Endothelial cell of umbilical vein (primary cell): ENCODE measurements at regions not wholly inside any gene's neighbourhood (a gene's known extent, or its start where the extent isn't known, plus 50 kb on each side); places are given as distances from the start of the nearest gene placed in this dataset.

Source experiments
- BruUV-seq: library from RNA; stranded (reverse); fragments of 400-500 nt; replicated peaks from 2 replicates; lab custom pipeline; 2021; lab: Mats Ljungman, UMichigan
- CTCF ChIA-PET: fragments of 300-600, 350-600 bp; sonication (Branson Sonifier 250); formaldehyde crosslinking; loops from one replicate; lab custom pipeline; 2021; ENCODE audit warnings: antibody characterized with exemption, inconsistent platforms; lab: Charles Lee
- POLR2A ChIA-PET: fragments of 300-600, 350-600 bp; sonication (Branson Sonifier 250); formaldehyde crosslinking; loops from one replicate; lab custom pipeline; 2021; ENCODE audit warnings: antibody characterized with exemption, inconsistent platforms; lab: Charles Lee
- DNase-seq: peaks from one replicate; pipeline ENCODE4 v3.0.0-alpha.2; 2011; ENCODE audit warnings: low read depth, low spot score
- FAIRE-seq: peaks from 2 replicates; lab custom pipeline; 2011; peaks lifted over from hg19 to GRCh38; lab: Jason Lieb, UNC
- H2AFZ ChIP-seq: 2 replicates; pipeline ENCODE4 v1.6.0; 2012; ENCODE audit warnings: low read depth, low read length, control low read depth, inconsistent platforms
- H3K27ac ChIP-seq: 2 replicates; pipeline ENCODE4 v1.5.1; 2011; ENCODE audit warnings: low read depth, mild to moderate bottlenecking, control low read depth, low read length, moderate library complexity; ENCODE audit not compliant: insufficient read depth
- H3K27me3 ChIP-seq, 2 experiments: 2 replicates each; pipeline versions ENCODE4 v1.6.0 to v1.6.1; 2011; ENCODE audit warnings: low read length in 2 of 2, mixed read lengths in 1 of 2; ENCODE audit not compliant: control insufficient read depth in 2 of 2, insufficient read depth in 2 of 2
- H3K36me3 ChIP-seq, 2 experiments: 2 replicates in 1 of 2; 3 replicates in 1 of 2; pipeline ENCODE4 v1.5.1; 2011; ENCODE audit warnings: low read length in 2 of 2, mild to moderate bottlenecking in 1 of 2, moderate library complexity in 1 of 2; ENCODE audit not compliant: control insufficient read depth in 2 of 2, insufficient read depth in 2 of 2; ENCODE audit errors: extremely low read depth in 1 of 2
- H3K4me1 ChIP-seq: 3 replicates; pipeline ENCODE4 v1.5.1; 2011; ENCODE audit warnings: mild to moderate bottlenecking, low read length; ENCODE audit not compliant: control insufficient read depth, insufficient read depth; ENCODE audit errors: extremely low read depth
- H3K4me2 ChIP-seq: 2 replicates; pipeline ENCODE4 v1.6.1; 2011; ENCODE audit warnings: low read length, control low read depth, mixed read lengths; ENCODE audit not compliant: insufficient read depth
- H3K4me3 ChIP-seq, 3 experiments: fragments of 200-600 bp in 1 of 3; sonication (generic), shearing (Covaris generic) in 1 of 3; replicated peaks in 1 of 3; 2 replicates each; pipeline ENCODE4 v1.5.1; 2011 to 2016; ENCODE audit warnings: control low read depth in 3 of 3, low read length in 3 of 3, mild to moderate bottlenecking in 2 of 3, inconsistent platforms in 1 of 3, low read depth in 1 of 3, moderate library complexity in 1 of 3; ENCODE audit not compliant: insufficient read depth in 1 of 3
- H3K79me2 ChIP-seq: 2 replicates; pipeline ENCODE4 v1.6.0; 2012; ENCODE audit warnings: low read length, inconsistent platforms; ENCODE audit not compliant: control insufficient read depth, insufficient read depth
- H3K9ac ChIP-seq: replicated peaks from 2 replicates; pipeline ENCODE3; 2011; ENCODE audit warnings: low read length, control low read depth; ENCODE audit not compliant: insufficient read depth; ENCODE audit errors: extremely low read depth
- H3K9me1 ChIP-seq: replicated peaks from 3 replicates; pipeline ENCODE4 v1.6.0; 2011; ENCODE audit warnings: mild to moderate bottlenecking, low read length; ENCODE audit not compliant: control insufficient read depth, insufficient read depth; ENCODE audit errors: extremely low read depth
- H3K9me3 ChIP-seq: replicated peaks from 2 replicates; pipeline ENCODE4 v1.5.1; 2012; ENCODE audit warnings: low read length, inconsistent platforms; ENCODE audit not compliant: control insufficient read depth, insufficient read depth
- H4K20me1 ChIP-seq: replicated peaks from 2 replicates; pipeline ENCODE3; 2011; ENCODE audit warnings: mild to moderate bottlenecking, low read length; ENCODE audit not compliant: control insufficient read depth, insufficient read depth; ENCODE audit errors: extremely low read depth
- EZH2 ChIP-seq: IDR thresholded peaks from 2 replicates; pipeline ENCODE4 v1.6.1; 2012; ENCODE audit warnings: borderline replicate concordance, low read depth, mild to moderate bottlenecking, moderate library complexity, low read length, inconsistent platforms; ENCODE audit not compliant: severe bottlenecking
- FOS ChIP-seq: IDR thresholded peaks from 2 replicates; pipeline ENCODE4 v1.6.1; 2011; ENCODE audit warnings: mild to moderate bottlenecking, low read length, moderate library complexity, borderline replicate concordance; ENCODE audit not compliant: insufficient read depth
- GATA2 ChIP-seq: IDR thresholded peaks from 2 replicates; pipeline ENCODE4 v1.7.0; 2011; ENCODE audit warnings: low read depth, mild to moderate bottlenecking, moderate library complexity, mixed read lengths, low read length; ENCODE audit not compliant: insufficient read length, insufficient read depth
- JUN ChIP-seq: IDR thresholded peaks from 2 replicates; pipeline ENCODE4 v1.6.1; 2011; ENCODE audit warnings: borderline replicate concordance, low read depth; ENCODE audit not compliant: insufficient read length, insufficient read depth
- MYC ChIP-seq: IDR thresholded peaks from one replicate; pipeline ENCODE4 v1.6.1; 2011; ENCODE audit warnings: mild to moderate bottlenecking, low read depth, low read length
- POLR2A ChIP-seq: IDR thresholded peaks from 2 replicates; pipeline ENCODE4 v1.6.1; 2012; ENCODE audit warnings: low read depth, mild to moderate bottlenecking, control low read depth, low read length
- POLR2AphosphoS5 ChIP-seq: IDR thresholded peaks from 2 replicates; pipeline ENCODE4 v1.6.1; 2012; ENCODE audit warnings: low read depth, mild to moderate bottlenecking, control low read depth, low read length, moderate library complexity; ENCODE audit not compliant: insufficient read depth
- dilution Hi-C: fragments of 300-500 bp; cut with MboI; formaldehyde crosslinking; loops from one replicate; pipeline ENCODE4 v1.15.0; 2019; ENCODE audit warnings: low sequenced_read_pairs; ENCODE audit not compliant: extremely low pct_ligation_motif_present
- intact Hi-C: fragments of 100-400 bp; cut with micrococcal nuclease; formaldehyde crosslinking; loops from one replicate; pipeline ENCODE4 v1.10.0; 2022
- TF ChIP-seq, protein P1 (sequence below): IDR thresholded peaks from 2 replicates; pipeline ENCODE4 v1.6.1; 2011; ENCODE audit not compliant: insufficient read depth, insufficient read length
- TF ChIP-seq, protein P2 (sequence below), 2 donors: IDR thresholded peaks; 1 replicate in 1 of 2; 2 replicates in 1 of 2; pipeline ENCODE4 v1.5.1; 2011; ENCODE audit warnings: low read length in 2 of 2, mild to moderate bottlenecking in 2 of 2, moderate library complexity in 2 of 2, control low read depth in 1 of 2, inconsistent platforms in 1 of 2, low read depth in 1 of 2; ENCODE audit not compliant: insufficient read depth in 1 of 2; ENCODE audit errors: extremely low read depth in 1 of 2

- H4K20me1 ChIP-seq, result no peaks in the 10 kb centered on the region
- H3K9me3 ChIP-seq, result no peaks in the 10 kb centered on the region
- no peak overlapping the region for H2AFZ ChIP-seq
- dilution Hi-C loops, result no loop called here
- no peaks in the 10 kb centered on the region for H3K79me2 ChIP-seq
- H3K36me3 ChIP-seq, result no peaks in the 10 kb centered on the region
- no peaks in the 10 kb centered on the region for H3K9me1 ChIP-seq
- H3K4me1 ChIP-seq, result no peaks in the 10 kb centered on the region
- TF ChIP-seq JUN (no peak), MYC (no peak), FOS (no peak), GATA2 (no peak), POLR2A (no peak), EZH2 (no peak), POLR2AphosphoS5 (no peak)
- TF ChIP-seq, protein P1, sequence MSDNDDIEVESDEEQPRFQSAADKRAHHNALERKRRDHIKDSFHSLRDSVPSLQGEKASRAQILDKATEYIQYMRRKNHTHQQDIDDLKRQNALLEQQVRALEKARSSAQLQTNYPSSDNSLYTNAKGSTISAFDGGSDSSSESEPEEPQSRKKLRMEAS, result no peak
- TF ChIP-seq, protein P2, sequence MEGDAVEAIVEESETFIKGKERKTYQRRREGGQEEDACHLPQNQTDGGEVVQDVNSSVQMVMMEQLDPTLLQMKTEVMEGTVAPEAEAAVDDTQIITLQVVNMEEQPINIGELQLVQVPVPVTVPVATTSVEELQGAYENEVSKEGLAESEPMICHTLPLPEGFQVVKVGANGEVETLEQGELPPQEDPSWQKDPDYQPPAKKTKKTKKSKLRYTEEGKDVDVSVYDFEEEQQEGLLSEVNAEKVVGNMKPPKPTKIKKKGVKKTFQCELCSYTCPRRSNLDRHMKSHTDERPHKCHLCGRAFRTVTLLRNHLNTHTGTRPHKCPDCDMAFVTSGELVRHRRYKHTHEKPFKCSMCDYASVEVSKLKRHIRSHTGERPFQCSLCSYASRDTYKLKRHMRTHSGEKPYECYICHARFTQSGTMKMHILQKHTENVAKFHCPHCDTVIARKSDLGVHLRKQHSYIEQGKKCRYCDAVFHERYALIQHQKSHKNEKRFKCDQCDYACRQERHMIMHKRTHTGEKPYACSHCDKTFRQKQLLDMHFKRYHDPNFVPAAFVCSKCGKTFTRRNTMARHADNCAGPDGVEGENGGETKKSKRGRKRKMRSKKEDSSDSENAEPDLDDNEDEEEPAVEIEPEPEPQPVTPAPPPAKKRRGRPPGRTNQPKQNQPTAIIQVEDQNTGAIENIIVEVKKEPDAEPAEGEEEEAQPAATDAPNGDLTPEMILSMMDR (IDR thresholded peaks at IDR 0.05; ENCODE audit: extremely low read depth in 1 of 2, insufficient read depth in 1 of 2, low read depth in 1 of 2, low read length in 2 of 2), result no peak
- no peaks in the 10 kb centered on the region for H3K27me3 ChIP-seq
- H3K27ac ChIP-seq, result no peak overlapping the region
- no peak for DNase-seq
- BruUV-seq, result no TSS peak
- H3K4me3 ChIP-seq, result no peak overlapping the region
- FAIRE-seq, result no peak
- intact Hi-C loops, result no loop called here
- POLR2A ChIA-PET, result no interaction called here
- no peak overlapping the region for H3K4me2 ChIP-seq
- no peak overlapping the region for H3K9ac ChIP-seq
- CTCF ChIA-PET, result interaction anchor here (0.7 kb wide), 1 partner anchor 257 kb away, joined by 3 read pairs; no protein-coding TSS in a partner anchor
These were observed 380.3 kb downstream of the PREX1 start for GRCh38 chr20:48447456-48447855.
